H1 (cell line): ENCODE measurements at regions not wholly inside any gene's neighbourhood (a gene's known extent, or its start where the extent isn't known, plus 50 kb on each side); places are given as distances from the start of the nearest gene placed in this dataset.

Experiments used
- CTCF ChIA-PET: fragments of 300-600 bp; sonication (Branson Sonifier 250); formaldehyde crosslinking; loops from one replicate; lab custom pipeline; 2021; ENCODE audit not compliant: partially characterized antibody; lab: Charles Lee
- POLR2A ChIA-PET: fragments of 300-600 bp; sonication (Branson Sonifier 250); formaldehyde crosslinking; loops from one replicate; lab custom pipeline; 2021; ENCODE audit warnings: inconsistent platforms; ENCODE audit not compliant: partially characterized antibody; lab: Charles Lee
- DNase-seq, 2 experiments: peaks; one replicate each; pipeline versions ENCODE4 v3.0.0 to v3.0.0-alpha.2; 2010 to 2022; ENCODE audit warnings: low spot score in 2 of 2, low read depth in 1 of 2, mixed read lengths in 1 of 2
- FAIRE-seq: peaks from 2 replicates; lab custom pipeline; 2011; peaks lifted over from hg19 to GRCh38; lab: Jason Lieb, UNC
- H2AFZ ChIP-seq: 2 replicates; pipeline ENCODE4 v1.8.1; 2012; ENCODE audit warnings: low read length, inconsistent platforms
- H2AK5ac ChIP-seq: 2 replicates; pipeline ENCODE4 v1.6.1; 2013; ENCODE audit warnings: low read depth, low read length
- H2BK120ac ChIP-seq: replicated peaks from 2 replicates; pipeline ENCODE3; 2013; ENCODE audit warnings: low read depth, low read length, inconsistent platforms
- H2BK12ac ChIP-seq: 2 replicates; pipeline ENCODE4 v1.6.1; 2013; ENCODE audit warnings: low read depth, low read length
- H2BK15ac ChIP-seq: 2 replicates; pipeline ENCODE4 v1.6.1; 2013; ENCODE audit warnings: low read length
- H2BK20ac ChIP-seq: 2 replicates; pipeline ENCODE4 v1.6.1; 2013; ENCODE audit warnings: low read length
- H2BK5ac ChIP-seq: 2 replicates; pipeline ENCODE4 v1.6.1; 2013; ENCODE audit warnings: low read depth, low read length
- H3K14ac ChIP-seq: 2 replicates; pipeline ENCODE4 v1.6.1; 2013; ENCODE audit warnings: inconsistent platforms; ENCODE audit not compliant: insufficient read length
- H3K18ac ChIP-seq: 2 replicates; pipeline ENCODE4 v1.6.1; 2013; ENCODE audit warnings: low read length; ENCODE audit errors: extremely low read depth
- H3K23ac ChIP-seq: 2 replicates; pipeline ENCODE4 v1.6.1; 2013; ENCODE audit warnings: inconsistent platforms; ENCODE audit not compliant: insufficient read length
- H3K23me2 ChIP-seq: 2 replicates; pipeline ENCODE4 v1.6.1; 2013; ENCODE audit warnings: low read depth, low read length
- H3K27ac ChIP-seq: 2 replicates; pipeline ENCODE4 v1.6.1; 2011; ENCODE audit warnings: low read depth, low read length, inconsistent platforms
- H3K27me3 ChIP-seq, 4 experiments: replicated peaks in 1 of 4; 1 replicate in 1 of 4; 2 replicates in 3 of 4; pipeline versions ENCODE4 v1.6.1 to v1.8.1; 2011 to 2013; ENCODE audit warnings: low read length in 3 of 4, mild to moderate bottlenecking in 3 of 4, inconsistent platforms in 2 of 4, mixed read lengths in 2 of 4, moderate library complexity in 1 of 4; ENCODE audit not compliant: control insufficient read depth in 3 of 4, insufficient read depth in 3 of 4; ENCODE audit errors: extremely low read depth in 1 of 4
- H3K36me3 ChIP-seq, 4 experiments: 2 replicates each; pipeline versions ENCODE4 v1.6.1 to v1.8.1; 2011 to 2013; ENCODE audit warnings: mild to moderate bottlenecking in 4 of 4, low read length in 3 of 4, moderate library complexity in 2 of 4, control low read depth in 1 of 4, inconsistent platforms in 1 of 4; ENCODE audit not compliant: insufficient read depth in 4 of 4, control insufficient read depth in 2 of 4
- H3K4ac ChIP-seq: replicated peaks from 2 replicates; pipeline ENCODE3; 2013; ENCODE audit warnings: low read length, low read depth, mixed read lengths, inconsistent platforms; ENCODE audit not compliant: insufficient read length
- H3K4me1 ChIP-seq, 4 experiments: replicated peaks in 1 of 4; 1 replicate in 1 of 4; 2 replicates in 3 of 4; pipeline versions ENCODE4 v1.6.1 to v1.8.1; 2011 to 2013; ENCODE audit warnings: low read length in 3 of 4, inconsistent platforms in 2 of 4, mixed read lengths in 1 of 4; ENCODE audit not compliant: insufficient read depth in 4 of 4, control insufficient read depth in 3 of 4
- H3K4me2 ChIP-seq, 2 experiments: 2 replicates each; pipeline versions ENCODE4 v1.6.1 to v1.8.1; 2011 to 2013; ENCODE audit warnings: low read depth in 2 of 2, low read length in 2 of 2, control low read depth in 1 of 2, inconsistent platforms in 1 of 2, mild to moderate bottlenecking in 1 of 2; ENCODE audit not compliant: insufficient read depth in 1 of 2
- H3K4me3 ChIP-seq, 4 experiments: fragments of 200-600, 300-600 bp in 1 of 4; sonication (generic), shearing (Covaris generic), sonication (Bioruptor Twin) in 1 of 4; 2 replicates each; pipeline versions ENCODE4 v1.5.1 to v1.8.1; 2011 to 2016; ENCODE audit warnings: low read length in 4 of 4, low read depth in 3 of 4, control low read depth in 2 of 4, inconsistent platforms in 2 of 4, mild to moderate bottlenecking in 2 of 4, mixed read lengths in 1 of 4, moderate library complexity in 1 of 4; ENCODE audit not compliant: insufficient read depth in 2 of 4; ENCODE audit errors: extremely low read depth in 1 of 4
- H3K56ac ChIP-seq: replicated peaks from 2 replicates; pipeline ENCODE3; 2013; ENCODE audit warnings: low read depth, mild to moderate bottlenecking, mixed read lengths, low read length, inconsistent platforms; ENCODE audit not compliant: insufficient read length
- H3K79me1 ChIP-seq: 2 replicates; pipeline ENCODE4 v1.6.1; 2013; ENCODE audit warnings: low read depth, low read length, control low read depth
- H3K79me2 ChIP-seq, 2 experiments: 2 replicates each; pipeline versions ENCODE4 v1.6.1 to v1.8.1; 2012 to 2013; ENCODE audit warnings: low read length in 2 of 2, mild to moderate bottlenecking in 2 of 2, inconsistent platforms in 1 of 2; ENCODE audit not compliant: insufficient read depth in 2 of 2, control insufficient read depth in 1 of 2
- H3K9ac ChIP-seq, 4 experiments: replicated peaks in 1 of 4; 1 replicate in 1 of 4; 2 replicates in 3 of 4; pipeline versions ENCODE4 v1.6.1 to v1.8.1; 2011 to 2013; ENCODE audit warnings: low read depth in 3 of 4, low read length in 3 of 4, control low read depth in 2 of 4, mild to moderate bottlenecking in 2 of 4, moderate library complexity in 2 of 4, inconsistent platforms in 1 of 4; ENCODE audit errors: extremely low read depth in 1 of 4
- H3K9me3 ChIP-seq, 2 experiments: 2 replicates each; pipeline versions ENCODE4 v1.6.1 to v1.8.1; 2012 to 2013; ENCODE audit warnings: mild to moderate bottlenecking in 2 of 2, moderate library complexity in 2 of 2, control low read depth in 1 of 2, inconsistent platforms in 1 of 2, low read depth in 1 of 2, low read length in 1 of 2, mixed read lengths in 1 of 2; ENCODE audit not compliant: insufficient read depth in 2 of 2
- H4K20me1 ChIP-seq, 2 experiments: replicated peaks in 1 of 2; 2 replicates each; pipeline versions ENCODE3 to v1.8.1; 2011 to 2013; ENCODE audit warnings: inconsistent platforms in 2 of 2, low read length in 2 of 2, mild to moderate bottlenecking in 1 of 2; ENCODE audit not compliant: insufficient read depth in 2 of 2, control insufficient read depth in 1 of 2
- H4K5ac ChIP-seq: 2 replicates; pipeline ENCODE4 v1.6.1; 2013; ENCODE audit warnings: low read length, low read depth, mixed read lengths, inconsistent platforms; ENCODE audit not compliant: insufficient read length
- H4K8ac ChIP-seq: 2 replicates; pipeline ENCODE4 v1.8.0; 2013; ENCODE audit warnings: mild to moderate bottlenecking, moderate library complexity, low read length, inconsistent platforms; ENCODE audit not compliant: insufficient read depth; ENCODE audit errors: extremely low read depth
- H4K91ac ChIP-seq: replicated peaks from 2 replicates; pipeline ENCODE3; 2013; ENCODE audit warnings: low read length, mixed read lengths, inconsistent platforms; ENCODE audit not compliant: insufficient read length
- MAFK ChIP-seq: IDR thresholded peaks from 2 replicates; pipeline ENCODE4 v1.6.1; 2012; ENCODE audit warnings: low read depth, mild to moderate bottlenecking, improper control_type of control experiment, low read length
- ZNF274 ChIP-seq: IDR thresholded peaks from 2 replicates; pipeline ENCODE4 v1.7.0; 2012; ENCODE audit warnings: low read length, borderline replicate concordance; ENCODE audit errors: extremely low read depth
- WGBS, 2 experiments: shearing (Covaris generic) in 1 of 2; methylation state at CpG; one replicate each; pipeline versions ENCODE4 v1.1.6 to v1.1.7; 2013 to 2015; ENCODE audit warnings: low lambda C conversion rate in 2 of 2, mixed read lengths in 2 of 2, inconsistent platforms in 1 of 2, low coverage in 1 of 2, missing lambda C conversion rate in 1 of 2; ENCODE audit not compliant: insufficient replicate concordance in 2 of 2, insufficient coverage in 1 of 2, insufficient read length in 1 of 2; ENCODE audit errors: extremely low coverage in 1 of 2, missing lambda C conversion rate in 1 of 2; 5-methylcytosine and 5-hydroxymethylcytosine counted together

DNA sequence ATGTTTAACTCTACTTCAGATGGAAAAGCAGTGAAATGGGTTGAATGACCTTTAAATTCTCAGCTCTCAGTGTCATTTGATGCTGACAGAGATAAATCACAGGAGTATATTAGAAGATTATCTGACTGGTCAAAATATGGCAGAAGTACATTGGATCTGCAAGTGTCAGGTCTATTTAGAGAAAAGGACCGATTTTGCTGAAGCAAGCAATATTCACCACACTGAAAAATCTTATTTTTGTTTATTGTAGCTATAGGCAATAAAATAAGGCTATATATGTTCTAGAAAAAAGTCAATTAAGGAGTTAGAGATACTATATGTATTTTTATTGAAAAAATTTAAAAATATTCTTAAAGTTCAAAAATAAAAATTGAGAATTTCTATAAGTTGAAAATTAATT, 325.3 kb downstream of the CXXC4 start:
- no peak overlapping the region for H2AFZ ChIP-seq
- no peak overlapping the region for H3K18ac ChIP-seq
- H3K14ac ChIP-seq, result no peak overlapping the region
- H3K4me1 ChIP-seq, result no peaks in the 10 kb centered on the region
- H4K5ac ChIP-seq, result no peak overlapping the region
- no peak overlapping the region for H4K91ac ChIP-seq
- no peaks in the 10 kb centered on the region for H3K27me3 ChIP-seq
- H2BK120ac ChIP-seq, result no peak overlapping the region
- H3K79me2 ChIP-seq, result no peaks in the 10 kb centered on the region
- DNase-seq, result no peak
- H4K20me1 ChIP-seq, result no peaks in the 10 kb centered on the region
- no peak overlapping the region for H3K56ac ChIP-seq
- no peak overlapping the region for H3K9ac ChIP-seq
- no peak overlapping the region for H3K27ac ChIP-seq
- no peak overlapping the region for H2BK15ac ChIP-seq
- no peak for FAIRE-seq
- no peak overlapping the region for H3K4me3 ChIP-seq
- 55% methylated on average over 1 of the region's 1 CpG; no CpG with 5 or more reads in 1 of the 2 experiments for WGBS, 2 experiments
- POLR2A ChIA-PET, result no interaction called here
- H2BK12ac ChIP-seq, result no peak overlapping the region
- 0 out of 2 replicates have a peak, but pooled peaks have one; percentile 15 for TF ChIP-seq MAFK
- TF ChIP-seq ZNF274, result no peak
- CTCF ChIA-PET, result interaction anchor here (0.8 to 1.2 kb wide), 2 partner anchors 70 to 691 kb away, joined by 3 to 5 read pairs; no protein-coding TSS in a partner anchor
- H3K36me3 ChIP-seq, result no peaks in the 10 kb centered on the region
- H3K79me1 ChIP-seq, result no peaks in the 10 kb centered on the region
- no peak overlapping the region for H3K23ac ChIP-seq
- no peaks in the 10 kb centered on the region for H3K23me2 ChIP-seq
- H2BK20ac ChIP-seq, result no peak overlapping the region
- H3K9me3 ChIP-seq, result no peaks in the 10 kb centered on the region
- H2AK5ac ChIP-seq, result no peak overlapping the region
- no peak overlapping the region for H4K8ac ChIP-seq
- no peak overlapping the region for H3K4me2 ChIP-seq
- H2BK5ac ChIP-seq, result no peak overlapping the region
- no peak overlapping the region for H3K4ac ChIP-seq
